Breast epithelium (tissue), 4 donors: ENCODE measurements at regions not wholly inside any gene's neighbourhood (a gene's known extent, or its start where the extent isn't known, plus 50 kb on each side); places are given as distances from the start of the nearest gene placed in this dataset.

Experiments
- DNase-seq, 2 donors: peaks; one replicate each; pipeline ENCODE4 v3.0.0-alpha.2; 2019; ENCODE audit warnings: low spot score in 2 of 2
- H3K27ac ChIP-seq, 2 donors: fragments of 200-600 bp; sonication (generic) in 1 of 2; one replicate each; pipeline ENCODE4 v1.5.1; 2016 to 2019; ENCODE audit warnings: mild to moderate bottlenecking in 1 of 2
- H3K27me3 ChIP-seq, 2 donors: fragments of 200-600 bp; sonication (generic) in 1 of 2; one replicate each; pipeline versions ENCODE4 v1.5.1 to v1.6.0; 2017 to 2019; ENCODE audit warnings: control low read depth in 1 of 2, mild to moderate bottlenecking in 1 of 2
- H3K36me3 ChIP-seq: fragments of 200-600 bp; one replicate; pipeline ENCODE4 v1.5.1; 2019
- H3K4me1 ChIP-seq, 2 donors: fragments of 200-600 bp; sonication (generic); one replicate each; pipeline ENCODE4 v1.5.1; 2016 to 2019; ENCODE audit warnings: control low read depth in 1 of 2
- H3K4me3 ChIP-seq, 3 donors: fragments of 200-600 bp; sonication (generic); 1 replicate in 2 of 3; 2 replicates in 1 of 3; pipeline ENCODE4 v1.5.1; 2016 to 2019; ENCODE audit warnings: mild to moderate bottlenecking in 3 of 3, moderate library complexity in 2 of 3
- H3K9me3 ChIP-seq, 2 donors: fragments of 200-600 bp; sonication (generic) in 1 of 2; one replicate each; pipeline ENCODE4 v1.5.1; 2016 to 2019; ENCODE audit warnings: control low read depth in 1 of 2
- POLR2A ChIP-seq: fragments of 450-650 bp; IDR thresholded peaks from one replicate; pipeline ENCODE4 v1.6.1; 2016; ENCODE audit warnings: antibody characterized with exemption, mild to moderate bottlenecking, moderate library complexity
- POLR2AphosphoS5 ChIP-seq, 3 donors: sonication (generic); formaldehyde crosslinking; IDR thresholded peaks; one replicate each; pipeline ENCODE4 v1.6.1; 2017; ENCODE audit warnings: antibody characterized with exemption in 3 of 3
- intact Hi-C: fragments of 100-400 bp; cut with DNase I; formaldehyde crosslinking; loops from one replicate; pipeline ENCODE4 v1.15.1; 2023; ENCODE audit warnings: low total_unique reads
- TF ChIP-seq, protein P1 (sequence below), 3 donors: fragments of 450-650 bp; IDR thresholded peaks; one replicate each; pipeline ENCODE4 v1.5.1; 2016 to 2017; ENCODE audit warnings: antibody characterized with exemption in 3 of 3, mild to moderate bottlenecking in 3 of 3, moderate library complexity in 3 of 3

- Histone ChIP-seq H3K4me1 (no peaks in the 10 kb centered on the region), H3K4me3 (no peak overlapping the region)
- intact Hi-C loops, result no loop called here
These were observed 81.8 kb upstream of the GJB6 start for GRCh38 chr13:20313896-20314295.

DNA sequence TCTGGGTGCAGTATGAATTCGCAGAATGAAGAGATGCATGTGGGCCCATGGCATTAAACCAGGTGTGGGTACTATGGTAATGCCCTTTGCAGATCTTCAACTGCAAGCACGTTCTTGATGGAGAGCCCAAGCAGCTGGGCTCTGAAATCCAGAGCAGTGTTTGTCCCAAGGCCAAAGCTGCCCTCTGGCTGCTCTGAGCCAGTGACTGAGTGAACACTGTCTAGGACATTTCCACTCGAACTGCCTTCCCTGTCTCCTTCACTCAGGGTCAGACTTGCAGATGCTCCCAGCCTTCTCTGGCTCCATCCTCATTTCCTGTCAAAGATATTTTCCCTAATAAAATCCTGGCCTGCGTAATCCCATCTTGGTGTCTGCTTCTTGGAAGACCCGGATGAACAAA lies 80.2 kb upstream of the GJB6 start:
- no peaks in the 10 kb centered on the region for H3K36me3 ChIP-seq
- no peak overlapping the region for H3K27ac ChIP-seq
- intact Hi-C loops, result no loop called here
- DNase-seq, result no peak
- H3K4me3 ChIP-seq, result no peak overlapping the region
- no peaks in the 10 kb centered on the region for H3K4me1 ChIP-seq
- peaks cover 4 to 14% of the 10 kb centered on the region in 2 donors for H3K9me3 ChIP-seq
- TF ChIP-seq POLR2A, result no peak
- no peak for TF ChIP-seq POLR2AphosphoS5 (IDR thresholded peaks at IDR 0.05)
- TF ChIP-seq, protein P1, sequence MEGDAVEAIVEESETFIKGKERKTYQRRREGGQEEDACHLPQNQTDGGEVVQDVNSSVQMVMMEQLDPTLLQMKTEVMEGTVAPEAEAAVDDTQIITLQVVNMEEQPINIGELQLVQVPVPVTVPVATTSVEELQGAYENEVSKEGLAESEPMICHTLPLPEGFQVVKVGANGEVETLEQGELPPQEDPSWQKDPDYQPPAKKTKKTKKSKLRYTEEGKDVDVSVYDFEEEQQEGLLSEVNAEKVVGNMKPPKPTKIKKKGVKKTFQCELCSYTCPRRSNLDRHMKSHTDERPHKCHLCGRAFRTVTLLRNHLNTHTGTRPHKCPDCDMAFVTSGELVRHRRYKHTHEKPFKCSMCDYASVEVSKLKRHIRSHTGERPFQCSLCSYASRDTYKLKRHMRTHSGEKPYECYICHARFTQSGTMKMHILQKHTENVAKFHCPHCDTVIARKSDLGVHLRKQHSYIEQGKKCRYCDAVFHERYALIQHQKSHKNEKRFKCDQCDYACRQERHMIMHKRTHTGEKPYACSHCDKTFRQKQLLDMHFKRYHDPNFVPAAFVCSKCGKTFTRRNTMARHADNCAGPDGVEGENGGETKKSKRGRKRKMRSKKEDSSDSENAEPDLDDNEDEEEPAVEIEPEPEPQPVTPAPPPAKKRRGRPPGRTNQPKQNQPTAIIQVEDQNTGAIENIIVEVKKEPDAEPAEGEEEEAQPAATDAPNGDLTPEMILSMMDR (IDR thresholded peaks at IDR 0.05), result no peak
- no peaks in the 10 kb centered on the region for H3K27me3 ChIP-seq

More at GRCh38 chr13:20313896-20314295, 81.8 kb upstream of the GJB6 start:
- DNase-seq, result no peak
- H3K27me3 ChIP-seq, result no peaks in the 10 kb centered on the region
- no peak overlapping the region for H3K27ac ChIP-seq
- no peaks in the 10 kb centered on the region for H3K36me3 ChIP-seq
- no peaks in the 10 kb centered on the region for H3K9me3 ChIP-seq
- TF ChIP-seq, protein P1 (IDR thresholded peaks at IDR 0.05), result no peak
- TF ChIP-seq POLR2A, result no peak
- no peak for TF ChIP-seq POLR2AphosphoS5 (IDR thresholded peaks at IDR 0.05)

DNA sequence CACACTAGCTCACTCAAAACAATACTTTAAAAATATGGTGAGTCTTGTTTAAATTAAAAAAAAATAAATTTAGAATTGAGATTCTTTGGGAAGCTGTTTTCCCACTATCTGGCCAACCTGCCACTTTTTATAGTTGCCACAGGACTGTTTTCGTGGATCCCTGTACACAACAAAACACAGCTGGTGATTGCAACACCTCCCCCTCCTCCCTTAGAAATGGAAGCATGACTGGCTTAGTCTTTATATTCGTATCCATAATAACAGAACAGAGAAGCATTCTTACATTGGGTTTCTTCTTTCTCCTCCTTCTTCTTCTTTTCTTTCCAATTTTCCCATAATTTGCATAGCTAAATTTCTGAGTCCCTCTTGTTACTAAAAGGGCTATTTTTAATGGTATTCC lies 79.5 kb upstream of the GJB6 start:
- H3K4me3 ChIP-seq, result no peak overlapping the region
- H3K4me1 ChIP-seq, result no peaks in the 10 kb centered on the region
- no peaks in the 10 kb centered on the region for H3K27me3 ChIP-seq
- no peak overlapping the region for H3K27ac ChIP-seq
- H3K9me3 ChIP-seq, result peaks cover 4 to 14% of the 10 kb centered on the region in 2 donors
- DNase-seq, result no peak
- no peak for TF ChIP-seq POLR2A
- no peaks in the 10 kb centered on the region for H3K36me3 ChIP-seq
- intact Hi-C loops, result no loop called here

DNA sequence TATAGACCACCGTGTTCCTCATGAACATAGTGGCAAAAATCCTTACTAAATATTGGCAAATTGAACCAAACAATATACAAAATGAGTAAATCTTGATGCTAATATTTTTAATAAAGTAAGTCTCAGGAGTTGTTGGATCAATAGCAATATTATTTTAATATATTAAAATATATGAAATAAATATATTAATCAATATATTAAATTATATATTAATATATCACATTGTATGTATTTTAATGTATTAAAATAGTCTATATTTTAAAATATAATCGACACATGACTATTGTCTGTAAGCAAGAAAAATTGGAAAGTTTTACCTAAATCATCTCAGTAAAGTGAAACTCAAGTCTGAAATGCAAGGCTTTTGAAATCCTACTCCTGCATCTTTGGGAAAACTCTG lies 78.9 kb upstream of the GJB6 start:
- no peaks in the 10 kb centered on the region for H3K36me3 ChIP-seq
- no peak for DNase-seq
- intact Hi-C loops, result no loop called here
- H3K27ac ChIP-seq, result no peak overlapping the region
- no peaks in the 10 kb centered on the region for H3K4me1 ChIP-seq
- peaks cover 4 to 14% of the 10 kb centered on the region in 2 donors for H3K9me3 ChIP-seq
- H3K27me3 ChIP-seq, result no peaks in the 10 kb centered on the region
- no peak overlapping the region for H3K4me3 ChIP-seq
- TF ChIP-seq POLR2A (no peak), POLR2AphosphoS5 (IDR thresholded peaks at IDR 0.05) (no peak)
- TF ChIP-seq, protein P1 (IDR thresholded peaks at IDR 0.05), result no peak

DNA sequence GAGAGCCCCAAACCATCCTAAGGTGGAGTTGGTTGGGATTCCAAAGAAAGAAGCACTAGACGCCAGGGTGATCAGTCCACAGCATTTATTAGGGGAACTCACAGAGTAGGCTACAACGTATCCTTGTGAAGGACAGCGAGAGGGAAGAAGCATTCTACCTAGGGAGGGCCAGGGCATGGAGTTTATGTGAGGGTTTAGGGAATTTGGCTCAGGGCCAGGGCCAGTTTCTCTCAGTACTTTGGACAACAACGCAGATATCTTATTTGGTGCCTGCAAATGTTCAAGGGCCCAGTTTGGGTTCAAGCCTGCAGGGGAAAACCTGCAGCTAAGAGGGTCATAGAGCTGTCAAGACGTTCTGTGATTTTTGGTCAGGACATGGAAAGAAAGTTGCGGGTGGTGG lies 73.9 kb upstream of the GJB6 start:
- intact Hi-C loops, result no loop called here

More for the DNA sequence above, 73.9 kb upstream of the GJB6 start:
- Histone ChIP-seq H3K27me3 (peaks cover 0 to 13% of the 10 kb centered on the region in 2 donors), H3K9me3 (peaks cover 4 to 14% of the 10 kb centered on the region in 2 donors), H3K27ac (no peak overlapping the region), H3K36me3 (no peaks in the 10 kb centered on the region), H3K4me1 (no peaks in the 10 kb centered on the region), H3K4me3 (no peak overlapping the region)
- no peak for DNase-seq
- TF ChIP-seq, protein P1 (IDR thresholded peaks at IDR 0.05), result no peak
- TF ChIP-seq POLR2AphosphoS5 (IDR thresholded peaks at IDR 0.05), result no peak
- no peak for TF ChIP-seq POLR2A
